Type B pancreatic cell (in vitro differentiated cells): ENCODE measurements at regions not wholly inside any gene's neighbourhood (a gene's known extent, or its start where the extent isn't known, plus 50 kb on each side); places are given as distances from the start of the nearest gene placed in this dataset.
"Not testable (repeated sequence)": the region's sequence is repeated elsewhere in the genome, so short reads cannot be mapped to it uniquely, and the experiment has no call there.

ENCODE experiments used
- DNase-seq: peaks from one replicate; pipeline ENCODE4 v3.0.0; 2021; ENCODE audit warnings: mixed read lengths; ENCODE audit not compliant: unreplicated experiment; ENCODE audit errors: extremely low spot score
- H3K27ac Mint-ChIP-seq: 2 replicates; pipeline ENCODE4 v1.8.0; 2021; ENCODE audit warnings: mild to moderate bottlenecking, mixed read lengths
- H3K27me3 Mint-ChIP-seq: 2 replicates; pipeline ENCODE4 v1.8.0; 2021; ENCODE audit warnings: mixed read lengths
- H3K36me3 Mint-ChIP-seq: 2 replicates; pipeline ENCODE4 v1.8.0; 2021; ENCODE audit warnings: mixed read lengths
- H3K4me1 Mint-ChIP-seq: one replicate; pipeline ENCODE4 v1.8.0; 2021; ENCODE audit warnings: mixed read lengths; ENCODE audit not compliant: unreplicated experiment
- H3K4me3 Mint-ChIP-seq: 2 replicates; pipeline ENCODE4 v1.8.0; 2021; ENCODE audit warnings: mild to moderate bottlenecking, mixed read lengths
- H3K9me3 Mint-ChIP-seq: 2 replicates; pipeline ENCODE4 v1.8.0; 2021; ENCODE audit warnings: mixed read lengths
- CTCF ChIP-seq: fragments of 200-600 bp; sonication (generic); conservative IDR thresholded peaks from 2 replicates; pipeline ENCODE4 v1.5.0; 2021; ENCODE audit warnings: antibody characterized with exemption, mild to moderate bottlenecking

GRCh38 chr14:22494486-22495135 is 94.4 kb downstream of the DAD1 start:
- DNase-seq = no peak
- H3K36me3 Mint-ChIP-seq = no peaks in the 10 kb centered on the region
- peaks cover 32% of the 10 kb centered on the region for H3K27me3 Mint-ChIP-seq
- no peak overlapping the region for H3K4me3 Mint-ChIP-seq
- H3K9me3 Mint-ChIP-seq = no peaks in the 10 kb centered on the region
- H3K27ac Mint-ChIP-seq = no peak overlapping the region
- no peak for TF ChIP-seq CTCF
- peaks cover 28% of the 10 kb centered on the region for H3K4me1 Mint-ChIP-seq

- no peak for DNase-seq
- TF ChIP-seq CTCF = no peak
- H3K4me1 Mint-ChIP-seq = peaks cover 27% of the 10 kb centered on the region
- H3K27me3 Mint-ChIP-seq = peaks cover 33% of the 10 kb centered on the region
- H3K27ac Mint-ChIP-seq = no peak overlapping the region
- H3K36me3 Mint-ChIP-seq = no peaks in the 10 kb centered on the region
- no peaks in the 10 kb centered on the region for H3K9me3 Mint-ChIP-seq
- H3K4me3 Mint-ChIP-seq = no peak overlapping the region
Observed at GRCh38 chr14:22493753-22494152, 95.3 kb downstream of the DAD1 start.

- H3K4me3 Mint-ChIP-seq = no peak overlapping the region
- no peak for DNase-seq
- no peaks in the 10 kb centered on the region for H3K36me3 Mint-ChIP-seq
- peaks cover 40% of the 10 kb centered on the region for H3K27me3 Mint-ChIP-seq
- H3K4me1 Mint-ChIP-seq = peaks cover 34% of the 10 kb centered on the region
- no peak for TF ChIP-seq CTCF
- H3K9me3 Mint-ChIP-seq = no peaks in the 10 kb centered on the region
- no peak overlapping the region for H3K27ac Mint-ChIP-seq
Observed at GRCh38 chr14:22492622-22493542, 96.1 kb downstream of the DAD1 start.

GRCh38 chr14:22491683-22492621 is 97.1 kb downstream of the DAD1 start:
- Mint-ChIP-seq H3K9me3 (no peaks in the 10 kb centered on the region), H3K27ac (no peak overlapping the region), H3K36me3 (no peaks in the 10 kb centered on the region), H3K27me3 (peaks cover 39% of the 10 kb centered on the region), H3K4me3 (no peak overlapping the region), H3K4me1 (peaks cover 34% of the 10 kb centered on the region)
- DNase-seq = no peak
- TF ChIP-seq CTCF = no peak

GRCh38 chr14:22491053-22491452 is 98.0 kb downstream of the DAD1 start:
- H3K36me3 Mint-ChIP-seq, H3K4me3 Mint-ChIP-seq, H3K27ac Mint-ChIP-seq, DNase-seq, H3K9me3 Mint-ChIP-seq: not testable (repeated sequence)
- Mint-ChIP-seq H3K4me1 (peaks cover 40% of the 10 kb centered on the region), H3K27me3 (peaks cover 42% of the 10 kb centered on the region)
